ENCODE measurements at regions not wholly inside any gene's neighbourhood (a gene's known extent, or its start where the extent isn't known, plus 50 kb on each side); places are given as distances from the start of the nearest gene placed in this dataset.

DNA sequence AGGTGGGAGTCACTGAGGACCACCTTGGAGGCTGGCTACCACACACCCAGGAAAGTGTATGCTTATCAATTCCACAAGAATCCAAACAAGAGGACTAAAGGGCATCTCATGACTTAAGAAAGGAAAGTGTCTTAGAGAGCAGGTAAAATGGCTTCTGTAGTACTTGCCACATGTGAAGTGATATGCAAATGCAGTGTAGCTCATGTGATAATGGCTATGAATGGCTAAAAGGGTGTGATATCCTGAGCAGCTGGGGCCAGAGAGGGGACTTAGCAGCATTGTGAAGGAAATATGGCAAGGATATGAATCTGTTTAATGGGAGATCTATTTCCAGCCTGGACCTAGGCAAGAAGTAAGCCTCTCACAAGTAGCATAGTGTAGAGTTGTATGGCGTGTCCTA lies 90.5 kb downstream of the BUB3 start:
- TF ChIP-seq BHLHE40 (IDR thresholded peaks at IDR 0.05; ENCODE audit: borderline replicate concordance) (no peak), TARDBP (IDR thresholded peaks at IDR 0.05) (no peak), L3MBTL2 (conservative IDR thresholded peaks at IDR 0.05) (no peak), ELF4 (IDR thresholded peaks at IDR 0.05) (no peak), HDGF (IDR thresholded peaks at IDR 0.05; ENCODE audit: borderline replicate concordance) (no peak), SUZ12 (IDR thresholded peaks at IDR 0.05) (no peak), FOXA1 (IDR thresholded peaks at IDR 0.05) (no peak)
- TF ChIP-seq, protein P1, sequence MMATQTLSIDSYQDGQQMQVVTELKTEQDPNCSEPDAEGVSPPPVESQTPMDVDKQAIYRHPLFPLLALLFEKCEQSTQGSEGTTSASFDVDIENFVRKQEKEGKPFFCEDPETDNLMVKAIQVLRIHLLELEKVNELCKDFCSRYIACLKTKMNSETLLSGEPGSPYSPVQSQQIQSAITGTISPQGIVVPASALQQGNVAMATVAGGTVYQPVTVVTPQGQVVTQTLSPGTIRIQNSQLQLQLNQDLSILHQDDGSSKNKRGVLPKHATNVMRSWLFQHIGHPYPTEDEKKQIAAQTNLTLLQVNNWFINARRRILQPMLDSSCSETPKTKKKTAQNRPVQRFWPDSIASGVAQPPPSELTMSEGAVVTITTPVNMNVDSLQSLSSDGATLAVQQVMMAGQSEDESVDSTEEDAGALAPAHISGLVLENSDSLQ (IDR thresholded peaks at IDR 0.05), result no peak

All from HEK293T (cell line).